Left renal pelvis (tissue), 4 donors: ENCODE measurements at regions not wholly inside any gene's neighbourhood (a gene's known extent, or its start where the extent isn't known, plus 50 kb on each side); places are given as distances from the start of the nearest gene placed in this dataset.

ENCODE experiments used
- DNase-seq, 4 donors: peaks; one replicate each; pipeline ENCODE4 v3.0.0-alpha.2; 2013; ENCODE audit warnings: low read depth in 4 of 4, low spot score in 3 of 4

DNA sequence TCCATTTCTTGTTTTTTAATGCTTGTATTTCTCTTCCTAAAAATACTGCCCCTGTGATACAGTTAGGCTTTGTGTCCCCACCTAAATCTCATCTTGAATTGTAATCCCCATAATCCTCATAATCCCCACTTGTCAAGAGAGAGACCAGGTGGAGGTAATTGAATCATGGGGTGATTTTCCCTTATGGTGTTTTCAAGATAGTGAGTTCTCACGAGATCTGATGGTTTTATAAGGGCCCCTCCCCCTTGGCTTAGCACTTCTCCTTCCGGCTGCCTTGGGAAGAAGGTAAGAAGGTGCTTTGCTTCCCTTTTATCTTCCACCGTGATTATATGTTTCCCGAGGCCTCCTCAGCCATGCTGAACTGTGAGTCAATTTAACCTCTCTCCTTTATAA, 227.4 kb downstream of the MAN2A1 start:
- no peak for DNase-seq

- no peak for DNase-seq
Measured at GRCh38 chr5:109917966-109918365, 228.2 kb downstream of the MAN2A1 start.

DNA sequence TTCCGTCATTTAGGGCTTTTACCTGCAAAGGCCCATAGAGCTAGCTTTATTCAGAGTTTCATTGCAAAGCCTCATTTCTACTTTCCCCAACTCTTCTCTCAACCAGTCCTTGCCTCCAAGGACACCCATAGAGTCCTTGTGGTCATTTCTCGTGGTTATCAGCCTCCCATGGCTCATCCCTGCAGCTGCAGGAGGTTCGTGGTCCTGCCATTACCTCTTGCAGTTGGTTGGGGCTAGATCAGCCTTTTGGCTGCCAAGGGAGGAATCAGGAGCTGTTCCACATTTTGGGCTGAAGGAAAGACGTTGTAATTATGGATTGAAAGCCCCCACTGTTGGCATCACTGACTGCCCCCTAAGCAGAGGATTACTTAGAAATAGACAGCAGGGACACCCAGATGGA, 231.0 kb downstream of the MAN2A1 start:
- DNase-seq: no peak

GRCh38 chr5:109921735-109922380, 232.1 kb downstream of the MAN2A1 start:
- DNase-seq: no peak

DNA sequence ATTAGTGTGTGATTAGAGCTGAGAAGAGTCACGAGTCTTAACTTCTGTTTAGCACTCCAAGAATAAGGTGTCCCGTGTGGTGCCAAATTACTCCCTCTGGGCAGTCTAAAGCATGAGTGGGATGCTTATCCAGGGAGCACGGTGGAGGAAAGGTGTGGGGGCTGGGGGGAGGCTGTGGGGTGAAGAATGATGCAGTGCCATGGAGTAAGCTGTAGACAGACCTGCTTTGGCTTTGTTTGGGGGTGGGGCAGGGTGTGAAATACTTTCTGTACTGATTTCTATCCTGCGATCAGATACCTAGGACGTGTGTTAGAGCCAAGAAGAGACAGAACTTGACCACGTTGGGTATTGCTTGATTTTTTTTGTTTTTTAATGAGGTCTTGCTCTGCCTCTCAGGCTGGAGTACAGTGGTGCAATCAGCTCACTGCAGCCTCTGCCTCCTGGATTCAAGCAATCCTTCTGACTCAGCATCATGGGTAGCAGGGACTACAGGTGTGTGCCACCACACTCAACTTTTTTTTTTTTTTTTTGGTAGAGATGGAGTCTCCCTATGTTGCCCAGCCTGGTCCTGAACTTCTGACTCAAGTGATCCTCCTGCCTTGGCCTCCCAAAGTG, 232.8 kb downstream of the MAN2A1 start:
- DNase-seq: no peak

DNA sequence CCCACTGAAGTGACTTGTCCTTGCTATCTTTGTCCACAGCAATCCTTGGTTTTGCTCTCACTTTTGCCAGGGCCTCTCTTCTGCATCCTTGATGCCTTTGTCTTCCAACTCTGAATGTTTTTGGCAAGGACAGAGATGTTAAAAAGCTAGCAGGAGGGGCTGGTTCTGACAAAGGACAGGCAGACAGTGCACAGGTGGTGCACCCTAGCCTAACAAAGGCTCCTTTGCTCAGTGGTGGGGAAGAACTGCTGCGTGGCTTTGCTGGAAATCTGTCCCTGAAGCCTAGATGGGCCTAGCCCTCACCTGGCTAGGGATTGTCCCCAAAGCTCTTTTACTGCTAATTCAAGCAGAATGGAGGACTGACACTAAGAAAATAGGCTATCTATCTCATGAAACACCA, 233.5 kb downstream of the MAN2A1 start:
- DNase-seq: no peak

GRCh38 chr5:109924237-109925107, 234.7 kb downstream of the MAN2A1 start:
- DNase-seq: no peak

DNA sequence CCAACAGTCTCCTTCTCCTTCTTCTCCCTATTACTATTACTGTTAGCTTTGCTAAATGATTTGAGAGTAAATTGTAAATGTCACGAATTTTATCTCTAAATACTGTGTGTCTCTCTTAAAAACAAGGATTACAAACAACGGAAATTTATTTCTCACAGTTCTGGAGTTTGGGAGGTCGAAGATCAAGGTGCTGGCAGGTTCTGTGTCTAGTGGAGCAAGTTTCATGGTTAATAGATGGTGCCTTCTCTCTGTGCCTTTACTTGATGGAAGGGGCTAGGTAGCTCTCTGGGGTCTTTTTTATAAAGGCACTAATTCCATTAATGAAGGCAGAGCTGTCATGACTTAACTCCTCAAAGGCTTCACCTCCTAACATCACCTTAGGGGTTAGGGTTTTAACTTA, 237.9 kb downstream of the MAN2A1 start:
- DNase-seq: no peak

DNA sequence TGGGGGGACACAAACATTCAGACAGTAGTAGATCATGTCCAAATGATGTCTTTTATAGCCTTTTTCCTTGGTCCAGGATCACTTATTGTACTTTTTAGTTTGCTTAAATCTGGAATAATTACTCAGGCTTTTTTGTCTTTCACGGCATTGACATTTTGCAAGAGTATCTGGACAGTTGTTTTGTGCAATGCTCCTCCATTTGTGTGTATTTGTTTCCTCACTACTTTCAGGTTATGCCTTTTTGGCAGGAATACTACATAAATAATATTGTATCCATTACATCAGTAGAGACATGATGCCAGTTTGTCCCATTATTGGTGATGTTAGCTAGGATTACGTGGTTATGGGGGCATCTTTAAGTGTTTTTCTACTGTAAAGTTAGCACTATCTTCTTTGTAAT, 238.3 kb downstream of the MAN2A1 start:
- DNase-seq: no peak

DNA sequence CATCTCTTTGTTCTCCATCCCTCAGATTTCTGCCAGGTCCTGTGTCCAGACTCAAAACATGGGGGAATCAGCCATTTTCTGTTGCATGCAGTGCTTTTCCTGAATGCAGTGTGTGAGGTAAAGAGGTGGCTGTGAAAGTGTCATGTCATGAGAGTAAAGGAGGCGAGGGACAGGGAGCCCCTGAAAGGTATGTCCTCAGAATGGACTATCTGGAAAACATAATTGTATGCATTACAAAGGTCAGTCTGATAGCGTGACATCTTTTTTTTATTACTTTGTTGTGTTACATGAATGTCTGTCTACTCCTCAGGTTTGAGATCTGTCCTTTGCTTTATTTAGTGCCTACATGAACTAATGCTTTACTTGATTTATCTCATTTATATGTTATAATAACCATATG, 239.1 kb downstream of the MAN2A1 start:
- DNase-seq: no peak

DNA sequence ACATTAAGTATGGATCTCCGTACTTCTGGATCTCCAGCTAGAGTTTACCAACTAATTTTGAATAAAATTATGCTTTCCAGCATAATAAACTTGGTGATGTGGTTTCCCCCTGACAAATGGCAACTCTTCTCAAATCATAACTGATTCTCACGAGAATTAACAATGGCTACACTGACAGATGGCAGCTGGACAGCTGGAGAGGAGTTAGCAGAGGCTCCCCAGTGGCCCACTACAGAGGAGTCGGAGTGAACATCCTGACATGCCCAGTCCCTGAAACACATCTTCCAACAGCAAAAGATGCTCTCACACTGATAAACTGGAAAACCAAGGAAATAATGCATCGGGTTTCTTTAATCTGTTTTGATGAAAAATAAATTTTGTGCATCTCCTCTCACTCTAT, 239.6 kb downstream of the MAN2A1 start:
- DNase-seq: no peak

DNA sequence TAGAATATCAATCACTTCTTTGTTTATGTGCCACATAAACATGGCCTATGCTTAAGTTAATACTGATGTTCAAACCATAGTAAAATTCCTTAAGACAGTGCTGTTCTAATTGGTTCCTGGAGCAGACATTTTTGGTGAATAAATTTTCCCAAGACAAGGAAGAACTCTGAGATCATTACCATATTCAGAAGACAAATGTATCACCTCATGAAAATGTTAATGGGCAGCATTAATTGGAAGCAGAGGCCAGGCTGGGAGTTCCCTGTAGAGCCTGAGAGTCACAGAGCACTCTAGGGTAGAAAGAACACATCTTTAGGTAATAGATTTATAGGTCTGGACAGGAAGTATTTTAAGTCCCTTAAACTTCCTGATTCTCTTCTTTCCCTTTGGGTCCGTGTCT, 240.2 kb downstream of the MAN2A1 start:
- no peak for DNase-seq

DNA sequence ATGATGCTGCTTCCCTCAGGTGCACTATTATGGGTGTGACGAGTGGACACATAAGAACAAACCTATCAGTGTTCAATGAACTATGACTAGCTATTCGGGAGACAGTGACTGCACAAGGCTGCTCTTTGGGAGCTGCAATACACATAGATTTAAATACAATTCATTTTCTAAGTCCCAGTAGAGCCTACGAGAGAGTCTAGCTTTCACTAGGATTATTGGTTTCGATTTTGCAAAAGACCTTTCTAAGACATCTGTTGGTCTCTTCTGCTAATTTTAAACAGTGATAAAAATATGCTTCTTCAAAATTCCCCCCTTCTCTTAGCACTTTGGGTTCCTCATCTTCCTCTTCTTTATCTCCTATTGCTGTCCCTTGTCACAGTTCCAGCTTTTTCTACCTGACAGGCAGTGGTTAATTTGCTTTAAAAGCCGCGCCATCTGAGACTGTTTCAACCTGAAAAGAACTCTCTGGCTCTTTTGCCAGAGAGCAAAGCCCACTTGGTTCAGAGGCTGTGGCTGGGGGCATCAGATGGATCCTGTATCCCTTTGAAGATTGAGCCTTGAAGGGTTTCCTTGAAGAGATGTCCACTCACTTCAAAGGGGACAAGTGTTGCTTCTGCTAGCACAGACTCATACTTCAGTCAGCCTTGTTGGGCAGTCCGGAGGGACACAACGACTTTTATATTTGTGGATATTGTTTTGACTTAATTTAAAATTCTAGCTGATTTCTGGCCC, 241.5 kb downstream of the MAN2A1 start:
- DNase-seq: no peak

DNA sequence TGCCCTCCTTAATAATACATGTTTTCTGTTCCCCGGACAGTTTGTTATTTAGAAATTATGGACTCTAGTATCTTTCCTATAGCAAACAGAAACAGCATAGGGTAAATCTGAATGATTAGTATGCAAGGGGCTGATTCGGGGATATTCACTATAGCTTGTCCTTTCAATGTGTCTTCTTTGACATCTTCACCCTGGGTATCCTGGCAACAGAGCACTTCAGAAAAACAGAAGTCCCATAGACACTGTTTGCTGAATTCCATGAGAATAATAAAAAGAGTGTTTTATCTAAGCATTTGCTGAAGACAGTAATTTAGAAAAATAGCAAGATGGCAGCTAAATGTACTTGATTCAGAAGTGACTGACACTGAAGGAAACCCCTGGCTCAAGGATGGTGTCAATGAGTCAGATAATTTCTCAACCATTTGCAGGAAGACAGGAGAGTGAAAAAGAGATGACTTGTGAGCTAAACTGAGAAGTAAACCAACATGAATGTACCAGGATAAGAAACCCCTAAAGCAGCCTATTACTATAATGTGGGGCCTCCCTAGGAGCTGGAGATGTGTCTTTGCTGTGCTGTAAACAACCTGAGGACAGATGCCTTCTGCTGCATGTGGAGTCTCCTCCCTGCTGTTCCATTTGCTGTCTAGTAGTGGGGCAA, 246.2 kb downstream of the MAN2A1 start:
- DNase-seq: no peak

DNA sequence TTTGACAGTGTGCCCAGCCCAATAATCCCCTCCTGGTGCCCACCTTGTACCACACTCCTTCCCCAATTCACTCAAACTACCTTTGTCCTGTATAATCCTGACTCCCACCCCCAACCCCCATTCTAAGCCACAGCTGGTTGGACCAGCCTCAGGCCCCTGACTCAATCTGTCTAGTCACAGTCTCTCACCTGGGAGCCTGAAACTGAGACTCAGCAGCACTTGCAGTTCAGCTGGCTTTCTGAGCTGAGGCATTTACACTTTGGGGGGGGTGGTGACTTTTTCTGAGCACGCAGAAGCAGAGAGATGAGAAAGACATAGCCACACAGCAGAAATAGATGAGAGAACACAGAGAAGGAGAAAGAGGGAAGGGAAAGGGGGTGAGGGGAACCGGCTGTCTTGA, 247.3 kb downstream of the MAN2A1 start:
- DNase-seq: no peak

GRCh38 chr5:109937951-109938350, 248.2 kb downstream of the MAN2A1 start:
- no peak for DNase-seq

DNA sequence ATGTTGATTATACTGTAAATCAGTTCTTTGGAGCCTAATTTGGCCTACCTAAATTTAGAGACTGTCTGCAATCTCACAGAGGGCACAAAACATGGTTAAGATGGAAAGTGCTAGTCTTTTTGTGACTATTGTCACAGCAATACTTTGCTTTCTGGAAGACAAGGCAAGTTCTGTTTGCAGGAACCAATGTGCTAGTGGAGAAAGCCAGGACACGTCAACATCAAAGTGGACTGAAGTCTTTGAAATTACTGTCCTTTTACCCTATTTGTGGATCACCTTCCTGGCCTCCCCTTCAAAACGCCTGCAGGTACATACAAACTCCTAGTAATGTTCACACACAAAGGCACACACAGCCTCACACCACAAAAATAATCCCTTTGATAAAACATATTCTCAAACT, 248.7 kb downstream of the MAN2A1 start:
- no peak for DNase-seq

- no peak for DNase-seq
Measured at GRCh38 chr5:109939116-109939682, 249.5 kb downstream of the MAN2A1 start.

DNA sequence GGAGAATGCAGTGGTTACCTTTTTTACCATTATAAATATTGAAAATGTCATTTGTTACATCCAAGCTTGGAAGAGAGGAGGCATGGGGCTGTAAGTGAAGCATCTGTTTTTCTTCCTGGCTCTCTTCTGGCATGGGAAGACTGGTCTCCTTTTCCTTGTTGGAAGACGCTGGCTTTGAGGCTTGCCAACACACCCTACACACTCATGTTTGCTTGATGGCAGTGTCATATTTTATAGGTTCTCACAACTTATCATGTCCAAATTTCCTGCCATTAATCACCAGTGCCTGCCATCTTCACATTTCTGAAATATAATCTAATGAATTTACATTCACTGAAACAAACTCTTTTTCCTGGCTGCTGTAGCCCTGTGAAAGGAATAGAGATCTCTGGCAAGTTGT, 252.9 kb downstream of the MAN2A1 start:
- no peak for DNase-seq

DNA sequence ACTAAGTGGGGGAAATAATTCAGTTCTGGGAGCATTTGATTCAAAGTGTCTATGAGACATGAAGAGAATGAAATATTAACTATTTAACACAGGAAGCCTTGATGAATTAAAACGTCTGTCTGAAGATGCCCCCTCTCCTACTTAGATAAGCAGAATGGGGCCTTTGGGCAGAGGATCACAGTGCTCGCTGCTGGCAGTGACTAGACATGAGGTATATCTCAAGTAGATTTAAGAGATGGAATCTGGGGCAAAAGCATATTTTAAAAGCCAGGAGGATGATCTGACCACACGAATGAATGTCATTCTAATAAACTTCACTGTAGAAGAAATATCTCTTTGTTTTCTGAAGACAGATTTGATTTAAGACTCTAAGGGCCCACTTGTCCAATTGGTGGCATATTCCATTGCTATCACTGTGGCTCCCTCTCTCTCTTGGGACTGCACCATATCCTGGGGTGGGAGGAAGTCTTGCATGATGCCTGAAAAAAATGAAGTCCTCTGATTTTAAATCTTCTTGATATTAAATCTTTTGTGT, 254.0 kb downstream of the MAN2A1 start:
- DNase-seq: no peak
